Prostate gland (tissue), 2 donors: ENCODE measurements at regions not wholly inside any gene's neighbourhood (a gene's known extent, or its start where the extent isn't known, plus 50 kb on each side); places are given as distances from the start of the nearest gene placed in this dataset.

Experiments
- DNase-seq: peaks from one replicate; pipeline ENCODE4 v3.0.0-alpha.2; 2019; ENCODE audit warnings: low spot score
- H3K27ac ChIP-seq, 2 donors: fragments of 200-600 bp; sonication (generic); 2 replicates each; pipeline ENCODE4 v1.5.1; 2017 to 2019
- H3K27me3 ChIP-seq: fragments of 200-600 bp; sonication (generic); replicated peaks from 2 replicates; pipeline ENCODE4 v1.5.1; 2019; ENCODE audit not compliant: insufficient read depth
- H3K36me3 ChIP-seq, 2 donors: fragments of 200-600 bp; sonication (generic); 1 replicate in 1 of 2; 2 replicates in 1 of 2; pipeline versions ENCODE4 v1.5.1 to v1.8.1; 2017 to 2019
- H3K4me1 ChIP-seq: fragments of 200-600 bp; sonication (generic); replicated peaks from 2 replicates; pipeline ENCODE4 v1.5.1; 2019
- H3K4me3 ChIP-seq, 2 donors: fragments of 200-600 bp; sonication (generic); 2 replicates each; pipeline ENCODE4 v1.5.1; 2017 to 2019
- H3K9me3 ChIP-seq: fragments of 200-600 bp; sonication (generic); 2 replicates; pipeline ENCODE4 v1.5.1; 2017
- CTCF ChIP-seq, 4 experiments: fragments of 200-600 bp in 2 of 4; fragments of 450-650 bp in 2 of 4; sonication (generic) in 2 of 4; IDR thresholded peaks; 1 replicate in 3 of 4; 2 replicates in 1 of 4; pipeline ENCODE4 v1.5.1; 2016 to 2019; ENCODE audit warnings: antibody characterized with exemption in 4 of 4, mild to moderate bottlenecking in 2 of 4, moderate library complexity in 2 of 4
- POLR2A ChIP-seq: fragments of 450-650 bp; IDR thresholded peaks from one replicate; pipeline ENCODE4 v1.6.1; 2016; ENCODE audit warnings: antibody characterized with exemption, mild to moderate bottlenecking
- POLR2AphosphoS5 ChIP-seq: sonication (generic); formaldehyde crosslinking; IDR thresholded peaks from one replicate; pipeline ENCODE4 v1.6.1; 2017; ENCODE audit warnings: antibody characterized with exemption
- WGBS: methylation state at CpG from one replicate; pipeline ENCODE4 v1.1.5; 2018; 5-methylcytosine and 5-hydroxymethylcytosine counted together
- intact Hi-C: fragments of 100-400 bp; cut with DNase I; formaldehyde crosslinking; loops from one replicate; pipeline ENCODE4 v1.14.2; 2022

DNA sequence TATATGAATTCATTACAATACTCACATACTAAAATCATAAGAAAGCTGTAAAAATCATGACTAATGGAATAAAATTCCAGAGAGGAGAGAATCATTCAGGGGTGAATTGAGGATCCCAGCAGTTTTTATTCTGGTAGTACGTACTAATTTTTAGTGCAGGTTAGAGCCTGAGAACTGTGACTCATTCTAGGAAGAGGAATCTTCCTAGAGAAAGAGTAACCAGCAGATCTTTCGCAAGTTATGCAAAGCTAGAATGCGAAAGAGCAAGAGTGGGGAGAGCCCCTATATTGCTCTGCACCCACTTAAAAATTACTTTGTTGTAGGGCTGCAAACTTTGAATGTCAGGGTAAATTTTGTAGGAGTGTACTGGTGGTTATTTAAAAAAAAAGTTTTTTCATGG lies 303.6 kb upstream of the ARPP21 start:
- no peaks in the 10 kb centered on the region for H3K27me3 ChIP-seq
- H3K9me3 ChIP-seq, result no peaks in the 10 kb centered on the region
- no peak overlapping the region for H3K4me3 ChIP-seq
- DNase-seq, result no peak
- H3K36me3 ChIP-seq, result no peaks in the 10 kb centered on the region
- no peaks in the 10 kb centered on the region for H3K4me1 ChIP-seq
- intact Hi-C loops, result no loop called here
- TF ChIP-seq POLR2AphosphoS5, result no peak
- TF ChIP-seq POLR2A, result no peak
- WGBS, result 88% methylated on average over 3 of the region's 3 CpGs
- H3K27ac ChIP-seq, result no peak overlapping the region

- Histone ChIP-seq H3K9me3 (no peaks in the 10 kb centered on the region), H3K4me1 (no peaks in the 10 kb centered on the region), H3K27ac (no peak overlapping the region), H3K4me3 (no peak overlapping the region), H3K36me3 (no peaks in the 10 kb centered on the region), H3K27me3 (no peaks in the 10 kb centered on the region)
- no peak for TF ChIP-seq POLR2AphosphoS5
- no peak for TF ChIP-seq CTCF (IDR thresholded peaks at IDR 0.05)
- TF ChIP-seq POLR2A, result no peak
- intact Hi-C loops, result no loop called here
- no peak for DNase-seq
Observed at GRCh38 chr3:35336601-35337000, 302.7 kb upstream of the ARPP21 start.

GRCh38 chr3:35338186-35338585 lies 301.1 kb upstream of the ARPP21 start:
- WGBS, result 34% methylated on average over 2 of the region's 2 CpGs
- Histone ChIP-seq H3K36me3 (no peaks in the 10 kb centered on the region), H3K27ac (no peak overlapping the region), H3K27me3 (no peaks in the 10 kb centered on the region), H3K4me3 (no peak overlapping the region), H3K4me1 (no peaks in the 10 kb centered on the region), H3K9me3 (no peaks in the 10 kb centered on the region)
- intact Hi-C loops, result no loop called here
- DNase-seq, result no peak
- no peak for TF ChIP-seq POLR2AphosphoS5
- TF ChIP-seq POLR2A, result no peak
- TF ChIP-seq CTCF (IDR thresholded peaks at IDR 0.05), result no peak

DNA sequence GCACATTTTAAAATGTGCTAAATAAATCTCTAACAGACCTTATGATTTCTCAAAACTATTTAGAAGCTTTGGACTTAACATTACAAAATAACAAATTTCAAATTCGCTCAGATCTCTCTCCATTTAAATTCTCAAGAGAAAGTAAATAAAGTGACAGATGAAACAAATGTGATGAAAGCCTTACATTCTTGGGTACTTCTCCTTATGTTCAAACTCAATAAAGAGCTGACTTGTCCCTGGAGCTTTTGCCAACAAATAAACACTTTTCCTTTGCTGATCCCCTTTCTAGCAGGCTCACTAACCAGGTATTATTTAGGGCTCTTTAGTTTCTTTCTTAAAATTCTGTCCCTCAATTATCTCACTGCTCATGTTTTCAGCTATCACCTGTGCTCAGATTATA lies 259.1 kb upstream of the ARPP21 start:
- H3K4me3 ChIP-seq, result no peak overlapping the region
- no peaks in the 10 kb centered on the region for H3K36me3 ChIP-seq
- no peaks in the 10 kb centered on the region for H3K9me3 ChIP-seq
- 63% methylated on average over 1 of the region's 1 CpG for WGBS
- TF ChIP-seq POLR2A (no peak), POLR2AphosphoS5 (no peak), CTCF (IDR thresholded peaks at IDR 0.05) (no peak)
- DNase-seq, result no peak
- H3K27me3 ChIP-seq, result no peaks in the 10 kb centered on the region
- no peaks in the 10 kb centered on the region for H3K4me1 ChIP-seq
- no peak overlapping the region for H3K27ac ChIP-seq
- intact Hi-C loops, result no loop called here

DNA sequence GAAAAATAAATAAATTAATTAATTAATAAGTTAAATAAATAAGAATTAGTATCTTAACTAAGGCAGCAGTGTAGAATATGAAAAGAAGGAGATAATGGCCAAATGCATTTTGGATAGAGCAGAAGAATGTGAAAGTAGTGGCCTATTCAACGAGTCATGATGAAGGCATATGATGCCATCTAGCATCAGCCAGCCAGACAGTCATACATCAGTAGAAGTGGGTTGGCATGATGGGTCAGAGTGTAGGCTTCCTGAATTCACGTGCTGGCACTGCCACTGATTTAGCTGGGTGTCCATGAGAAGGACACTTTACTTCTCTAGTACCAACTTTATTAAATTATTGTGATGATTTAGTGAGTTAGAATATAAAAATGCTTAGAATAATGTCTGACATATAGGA lies 256.1 kb upstream of the ARPP21 start:
- intact Hi-C loops, result no loop called here
- no peak for DNase-seq
- Histone ChIP-seq H3K9me3 (no peaks in the 10 kb centered on the region), H3K36me3 (no peaks in the 10 kb centered on the region), H3K27me3 (no peaks in the 10 kb centered on the region), H3K4me3 (no peak overlapping the region), H3K27ac (no peak overlapping the region), H3K4me1 (no peaks in the 10 kb centered on the region)
- 88% methylated on average over 2 of the region's 2 CpGs for WGBS
- TF ChIP-seq POLR2AphosphoS5, result no peak
- TF ChIP-seq CTCF (IDR thresholded peaks at IDR 0.05), result no peak
- TF ChIP-seq POLR2A, result no peak
